ENCODE measurements at regions not wholly inside any gene's neighbourhood (a gene's known extent, or its start where the extent isn't known, plus 50 kb on each side); places are given as distances from the start of the nearest gene placed in this dataset.

- Histone ChIP-seq H3K36me3 (ENCODE audit: low read depth) (no peaks in the 10 kb centered on the region), H2AFZ (no peak overlapping the region), H3K27me3 (ENCODE audit: insufficient read depth, low read depth) (no peaks in the 10 kb centered on the region), H3K79me2 (ENCODE audit: low read depth) (no peaks in the 10 kb centered on the region), H3K27ac (no peak overlapping the region), H3K9me3 (ENCODE audit: insufficient read depth, low read depth) (no peaks in the 10 kb centered on the region), H3K4me3 (no peak overlapping the region), H3K9me2 (ENCODE audit: insufficient read depth) (no peaks in the 10 kb centered on the region), H3K4me1 (replicated peaks; ENCODE audit: insufficient read depth) (no peaks in the 10 kb centered on the region), H3K4me2 (no peak overlapping the region), H4K20me1 (ENCODE audit: insufficient read depth) (no peaks in the 10 kb centered on the region), H3F3A (ENCODE audit: insufficient read depth, low read depth) (no peaks in the 10 kb centered on the region)
- POLR2A ChIA-PET (ENCODE audit: unreplicated experiment): no interaction called here
- TF ChIP-seq CTCF (conservative IDR thresholded peaks at IDR 0.05) (no peak), EZH2 (IDR thresholded peaks at IDR 0.05; ENCODE audit: low read depth) (no peak)
- CTCF ChIA-PET: no interaction called here
- no peak for DNase-seq
- intact Hi-C loops (cut with micrococcal nuclease; ENCODE audit: unreplicated experiment): no loop called here
- no TSS peak for BruUV-seq (replicated peaks)
These were observed 153.2 kb upstream of the ETAA1 start for GRCh38 chr2:67243919-67244318.

GRCh38 chr2:67246791-67247190, 150.3 kb upstream of the ETAA1 start:
- no peaks in the 10 kb centered on the region for H3F3A ChIP-seq (ENCODE audit: insufficient read depth, low read depth)
- H2AFZ ChIP-seq: no peak overlapping the region
- no peaks in the 10 kb centered on the region for H3K36me3 ChIP-seq (ENCODE audit: low read depth)
- H3K4me3 ChIP-seq: no peak overlapping the region
- no peaks in the 10 kb centered on the region for H3K79me2 ChIP-seq (ENCODE audit: low read depth)
- CTCF ChIA-PET: no interaction called here
- no peaks in the 10 kb centered on the region for H3K9me2 ChIP-seq (ENCODE audit: insufficient read depth)
- H3K4me1 ChIP-seq (replicated peaks; ENCODE audit: insufficient read depth): no peaks in the 10 kb centered on the region
- intact Hi-C loops (cut with micrococcal nuclease; ENCODE audit: unreplicated experiment): no loop called here
- no peak overlapping the region for H3K4me2 ChIP-seq
- no peak for DNase-seq
- no peak for TF ChIP-seq CTCF (conservative IDR thresholded peaks at IDR 0.05)
- TF ChIP-seq EZH2 (IDR thresholded peaks at IDR 0.05; ENCODE audit: low read depth): no peak
- H3K27ac ChIP-seq: no peak overlapping the region
- H4K20me1 ChIP-seq (ENCODE audit: insufficient read depth): no peaks in the 10 kb centered on the region
- no peaks in the 10 kb centered on the region for H3K9me3 ChIP-seq (ENCODE audit: insufficient read depth, low read depth)
- H3K27me3 ChIP-seq (ENCODE audit: insufficient read depth, low read depth): no peaks in the 10 kb centered on the region
- POLR2A ChIA-PET (ENCODE audit: unreplicated experiment): no interaction called here
- no TSS peak for BruUV-seq (replicated peaks)

GRCh38 chr2:67251741-67252140, 145.4 kb upstream of the ETAA1 start:
- CTCF ChIA-PET: no interaction called here
- BruUV-seq (replicated peaks): no TSS peak

More at GRCh38 chr2:67251741-67252140, 145.4 kb upstream of the ETAA1 start:
- Histone ChIP-seq H3K27me3 (ENCODE audit: insufficient read depth, low read depth) (no peaks in the 10 kb centered on the region), H4K20me1 (ENCODE audit: insufficient read depth) (no peaks in the 10 kb centered on the region), H3F3A (ENCODE audit: insufficient read depth, low read depth) (peaks cover 9% of the 10 kb centered on the region), H3K9me3 (ENCODE audit: insufficient read depth, low read depth) (no peaks in the 10 kb centered on the region), H3K4me3 (no peak overlapping the region), H3K27ac (no peak overlapping the region), H3K4me2 (no peak overlapping the region), H3K36me3 (ENCODE audit: low read depth) (no peaks in the 10 kb centered on the region), H3K9me2 (ENCODE audit: insufficient read depth) (no peaks in the 10 kb centered on the region; the same call in 1 of the 2 replicates), H3K79me2 (ENCODE audit: low read depth) (no peaks in the 10 kb centered on the region), H2AFZ (no peak overlapping the region), H3K4me1 (replicated peaks; ENCODE audit: insufficient read depth) (peaks cover 13% of the 10 kb centered on the region)
- DNase-seq: no peak
- POLR2A ChIA-PET (ENCODE audit: unreplicated experiment): no interaction called here
- intact Hi-C loops (cut with micrococcal nuclease; ENCODE audit: unreplicated experiment): no loop called here
- no peak for TF ChIP-seq CTCF (conservative IDR thresholded peaks at IDR 0.05)
- no peak for TF ChIP-seq EZH2 (IDR thresholded peaks at IDR 0.05; ENCODE audit: low read depth)
